Anterior cingulate cortex (tissue), 58 donors: ENCODE measurements at regions not wholly inside any gene's neighbourhood (a gene's known extent, or its start where the extent isn't known, plus 50 kb on each side); places are given as distances from the start of the nearest gene placed in this dataset.

Source experiments
- DNase-seq, 58 donors: peaks; one replicate each; lab custom pipeline; 2025; lab: John Stamatoyannopoulos, UW

DNA sequence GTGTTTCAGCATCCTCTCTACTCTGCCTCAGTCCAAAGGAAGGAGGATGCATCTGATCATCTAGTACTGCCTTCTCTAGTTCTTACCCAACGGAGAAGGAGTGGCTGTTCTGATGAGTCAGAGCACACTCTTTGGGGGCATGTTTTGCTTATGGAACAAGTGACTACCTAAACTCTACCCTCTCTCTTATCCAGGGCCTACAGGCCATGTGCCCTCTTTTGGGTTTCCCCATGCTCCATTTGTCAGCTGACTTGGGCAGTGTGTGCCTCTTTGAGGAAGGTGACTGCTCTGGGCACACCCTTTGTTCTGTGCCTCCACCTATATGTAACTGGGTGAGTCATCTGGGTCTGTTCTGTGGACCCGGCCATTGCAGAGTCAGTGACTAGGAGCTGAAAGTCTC, 89.6 kb upstream of the BNC2 start:
- DNase-seq: no peak

DNA sequence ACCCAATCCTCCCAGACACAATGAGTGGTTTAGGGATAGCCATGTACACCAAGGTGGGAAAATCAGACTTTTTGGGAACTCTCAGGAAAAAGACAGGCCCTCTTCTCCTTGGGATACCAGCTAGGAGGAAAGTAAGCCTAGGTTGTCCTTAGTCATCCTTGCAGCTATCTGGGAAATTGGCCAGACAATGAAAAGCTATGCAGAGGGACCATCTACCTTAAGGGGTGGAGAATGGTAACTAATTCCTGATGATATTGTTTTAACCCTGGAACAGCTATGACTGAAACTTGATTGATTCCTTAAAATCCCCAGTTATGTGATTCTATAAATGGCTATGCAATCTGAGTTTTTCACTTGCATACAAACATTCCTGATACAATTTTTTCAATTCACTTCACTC, 88.9 kb upstream of the BNC2 start:
- DNase-seq: no peak

DNA sequence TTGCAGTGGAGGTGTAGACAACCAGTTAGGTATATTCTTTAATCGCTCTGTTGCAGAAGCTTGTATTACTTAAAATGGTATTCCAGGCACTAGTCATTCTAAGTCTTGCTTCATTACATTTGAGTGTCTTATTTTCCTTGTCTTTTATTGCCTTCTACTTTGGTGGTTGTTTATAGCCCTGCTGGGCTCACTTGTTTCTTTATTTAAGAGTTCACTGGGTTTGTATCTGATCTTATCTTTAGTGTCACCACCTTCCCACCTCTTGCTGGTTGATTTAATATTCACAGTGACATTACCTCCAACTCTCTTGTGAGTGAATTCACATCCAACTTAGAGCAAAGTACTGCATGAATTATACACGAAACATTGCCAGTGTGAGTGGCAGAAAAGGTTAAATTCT, 83.6 kb upstream of the BNC2 start:
- no peak for DNase-seq

DNA sequence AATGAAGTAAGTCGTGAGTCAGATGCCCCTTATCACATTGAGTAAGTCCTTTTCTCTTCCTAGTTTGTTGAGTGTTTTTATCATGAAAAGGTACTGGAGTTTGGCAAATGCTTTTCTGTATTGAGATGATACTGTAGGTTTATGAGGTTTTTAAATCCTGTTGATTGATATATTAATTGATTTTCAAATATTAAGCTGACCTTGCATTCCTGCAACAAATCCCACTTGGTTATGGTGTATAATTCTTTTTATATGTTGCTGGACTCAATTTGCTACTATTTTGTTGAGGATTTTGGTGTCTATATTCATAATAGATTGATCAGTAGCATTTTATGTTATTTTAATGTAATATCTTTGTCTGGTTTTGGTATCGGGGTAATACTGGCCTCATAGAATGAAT, 81.0 kb upstream of the BNC2 start:
- DNase-seq: no peak

DNA sequence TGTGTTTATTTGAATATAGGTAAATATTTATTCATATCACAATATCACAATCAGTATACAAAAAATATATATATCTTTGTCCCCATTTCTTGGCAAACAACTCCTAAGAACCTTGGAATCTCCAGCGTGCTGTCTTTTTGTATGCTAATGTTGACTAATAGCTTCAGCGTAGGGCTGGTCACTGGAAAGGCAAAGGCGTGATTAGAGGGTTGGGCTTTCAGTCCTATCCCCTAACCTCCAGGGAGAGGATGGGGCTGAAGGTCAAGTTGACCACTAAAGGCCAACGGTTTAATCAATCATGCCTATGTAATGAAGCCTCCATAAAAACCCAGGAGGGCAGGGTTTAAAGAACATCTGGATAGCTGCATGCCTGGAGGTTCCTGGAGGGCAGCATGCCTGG, 79.6 kb upstream of the BNC2 start:
- DNase-seq: no peak

DNA sequence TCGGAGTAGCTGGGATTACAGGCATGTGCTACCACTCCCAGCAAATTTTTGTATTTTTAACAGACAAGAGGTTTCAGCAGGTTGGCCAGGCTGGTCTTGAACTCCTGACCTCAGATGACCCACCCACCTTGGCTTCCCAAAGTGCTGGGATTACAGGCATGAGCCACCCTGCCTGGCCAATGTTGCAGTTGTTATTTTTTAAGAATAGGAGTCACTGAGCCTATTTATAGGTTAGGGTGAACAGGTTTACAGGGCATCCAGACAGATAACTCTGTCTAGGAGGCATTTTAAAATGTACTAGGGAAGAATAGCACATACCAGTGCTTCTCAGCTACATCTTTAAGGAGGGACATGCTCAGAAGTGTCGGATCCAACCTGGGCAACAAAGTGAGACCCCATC, 60.1 kb upstream of the BNC2 start:
- DNase-seq: no peak

DNA sequence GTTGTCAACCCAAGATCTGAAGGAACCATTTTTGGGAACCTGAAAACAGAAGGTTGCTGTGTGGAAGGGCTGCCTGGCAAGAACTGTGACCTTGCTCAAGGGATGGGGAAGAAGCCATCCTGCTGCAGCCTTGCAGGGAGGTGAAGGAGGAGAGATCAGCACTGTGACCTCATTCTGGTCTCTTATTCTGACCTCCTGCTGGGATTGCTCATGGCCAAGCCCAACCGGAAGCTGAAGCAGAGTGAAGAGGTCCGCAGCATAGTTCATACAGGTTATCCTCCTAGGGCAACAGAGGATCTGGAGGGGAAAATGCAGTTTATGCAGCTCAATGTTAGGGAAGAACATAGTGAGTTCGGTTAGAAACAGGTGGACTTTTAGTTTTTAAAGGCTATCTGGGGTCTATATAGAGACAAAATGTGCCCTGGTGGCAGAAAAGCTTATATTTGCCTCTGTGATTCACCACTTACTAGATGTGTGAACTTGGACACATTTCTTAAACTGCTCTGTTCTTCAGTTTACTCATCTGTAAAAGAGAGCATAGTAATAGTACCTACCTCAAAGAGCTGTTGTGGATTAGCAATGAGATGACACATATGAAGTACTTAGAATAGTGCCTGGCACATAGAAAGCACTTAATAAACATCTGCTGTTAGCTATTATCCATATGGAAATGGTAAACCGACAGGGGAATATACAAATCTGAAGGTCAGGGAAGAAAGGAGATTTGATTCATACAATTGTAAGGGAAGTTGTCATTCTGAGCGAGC, 57.9 kb upstream of the BNC2 start:
- DNase-seq: no peak

DNA sequence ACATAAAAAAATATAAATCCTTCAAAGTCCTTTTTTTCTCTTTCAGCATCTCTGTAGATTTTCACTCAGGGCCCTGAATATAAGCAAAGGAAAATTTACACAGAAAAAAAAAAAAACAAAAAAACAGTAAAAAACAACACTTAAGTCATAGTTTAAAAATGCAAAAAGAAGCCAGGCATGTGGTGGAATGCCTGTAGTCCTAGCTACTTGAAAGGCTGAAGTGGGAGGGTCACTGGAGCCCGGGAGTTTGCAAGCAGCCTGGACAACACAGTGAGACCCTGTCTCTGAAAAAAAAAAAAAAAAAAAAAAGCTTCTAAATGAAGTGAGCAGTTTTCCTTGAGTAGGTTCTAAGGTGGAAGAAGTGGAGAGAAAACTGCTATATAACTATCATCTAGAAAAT, 55.0 kb upstream of the BNC2 start:
- DNase-seq: no peak

DNA sequence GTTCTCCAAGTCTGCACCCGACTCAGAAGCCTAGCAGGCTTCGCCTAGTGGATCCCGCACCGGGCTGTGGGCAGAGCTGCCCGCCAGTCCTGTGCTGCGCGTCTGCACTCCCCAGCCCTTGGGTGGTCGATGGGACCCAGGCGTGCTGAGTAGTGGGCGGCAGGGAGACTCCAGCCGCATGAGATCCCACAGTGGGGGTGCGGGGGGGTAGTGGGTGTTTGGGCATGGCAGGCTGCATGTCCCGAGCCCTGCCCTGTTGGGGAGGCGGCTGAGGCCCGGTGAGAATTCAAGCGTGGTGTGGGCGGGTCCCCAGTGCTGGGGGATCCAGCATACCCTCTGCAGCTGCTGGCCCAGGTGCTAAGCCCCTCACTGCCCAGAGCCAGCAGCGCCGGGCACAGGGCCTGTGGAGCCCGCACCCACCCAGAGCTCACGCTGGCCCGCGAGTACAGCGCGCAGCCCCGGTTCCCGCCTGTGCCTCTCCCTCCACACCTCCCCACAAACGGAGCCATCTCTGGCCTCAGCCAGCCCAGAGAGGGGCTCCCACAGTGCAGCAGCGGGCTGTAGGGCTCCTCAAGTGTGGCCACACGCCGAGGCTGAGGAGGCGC, 53.9 kb upstream of the BNC2 start:
- no peak for DNase-seq

DNA sequence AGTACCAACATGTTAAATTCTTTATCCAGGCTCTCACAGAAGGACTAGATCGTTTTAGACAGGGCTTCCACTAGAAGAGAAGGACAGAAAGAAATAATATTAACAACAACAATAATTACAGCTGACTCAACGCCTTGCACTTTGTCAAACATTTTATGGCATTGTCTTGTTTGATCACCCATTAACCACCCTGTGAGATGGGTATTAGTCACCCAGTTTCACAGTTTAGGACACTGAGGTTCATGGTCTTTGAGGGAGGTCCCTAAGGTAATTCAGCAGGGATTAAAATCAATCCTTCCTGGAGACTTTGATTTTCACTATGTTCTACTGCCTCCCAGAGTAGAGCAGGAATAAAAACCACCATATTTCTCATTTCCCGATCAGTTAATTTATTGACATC, 51.4 kb upstream of the BNC2 start:
- no peak for DNase-seq
